Islet of Langerhans (tissue), 1 donor: ENCODE measurements at regions not wholly inside any gene's neighbourhood (a gene's known extent, or its start where the extent isn't known, plus 50 kb on each side); places are given as distances from the start of the nearest gene placed in this dataset.

Source experiments
- FAIRE-seq: peaks from one replicate; lab custom pipeline; 2011; peaks lifted over from hg19 to GRCh38; lab: Jason Lieb, UNC

- FAIRE-seq = no peak
These were observed 454.0 kb upstream of the RBMS3 start for GRCh38 chr3:28826840-28827239.

DNA sequence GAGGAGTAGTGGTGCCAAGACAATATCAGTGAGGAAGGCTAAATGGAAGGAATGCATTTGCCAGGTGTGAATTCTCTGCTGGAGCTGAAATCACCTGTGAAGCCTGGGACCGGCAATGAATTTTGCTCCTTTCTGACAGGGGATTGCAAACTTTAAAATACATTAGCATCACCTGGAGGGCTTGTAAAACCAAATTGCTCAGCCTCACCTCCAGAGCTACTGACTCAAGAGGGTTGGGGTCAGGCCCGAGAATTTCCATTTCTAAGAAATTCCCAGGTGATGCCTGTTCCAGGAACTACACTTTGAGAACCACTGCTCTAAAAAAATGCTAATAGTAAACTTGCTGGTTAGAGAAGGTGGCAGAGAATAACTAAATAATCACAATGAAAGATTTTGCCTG, 445.6 kb upstream of the RBMS3 start:
- FAIRE-seq = no peak

DNA sequence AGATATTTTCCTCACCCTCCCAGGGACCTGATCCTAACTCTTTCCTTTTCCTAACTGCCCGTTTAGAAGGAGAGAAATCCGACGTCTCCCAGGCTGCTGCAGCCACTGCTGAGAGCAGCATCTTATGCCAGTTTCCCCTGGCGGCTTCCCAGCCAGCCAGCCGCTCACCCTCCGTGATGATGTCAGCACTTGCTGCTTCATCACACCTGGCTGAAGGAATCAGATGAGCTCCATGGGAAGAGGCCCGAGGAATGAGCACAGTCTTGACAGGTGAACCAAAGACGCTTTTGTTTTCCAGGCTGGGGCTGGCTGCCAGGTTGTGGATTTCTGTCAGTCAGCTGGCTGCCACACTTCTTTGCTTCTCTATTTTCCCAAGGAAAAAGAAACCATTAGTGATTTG, 445.1 kb upstream of the RBMS3 start:
- FAIRE-seq = no peak

DNA sequence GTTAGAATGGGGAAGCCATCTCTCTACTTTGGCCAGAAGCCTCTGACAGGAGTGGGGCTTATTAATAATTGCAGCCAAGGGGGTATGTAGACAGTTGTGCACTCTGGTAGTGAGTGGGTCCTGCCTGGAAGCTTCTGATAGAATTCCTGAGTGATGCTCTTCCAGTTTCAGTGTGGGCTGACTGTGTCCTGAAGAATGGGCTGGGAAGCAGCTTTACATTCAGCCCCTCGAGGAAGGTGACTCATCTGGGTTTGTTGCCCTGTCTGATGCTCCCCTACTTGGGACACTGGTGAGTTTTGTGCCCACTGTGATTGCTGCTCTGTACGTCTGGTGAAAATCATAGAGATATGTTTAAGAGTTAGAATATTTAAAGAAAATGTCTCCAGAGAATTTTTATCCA, 444.7 kb upstream of the RBMS3 start:
- FAIRE-seq = no peak

- no peak for FAIRE-seq
These were observed 439.9 kb upstream of the RBMS3 start for GRCh38 chr3:28840976-28841376.

DNA sequence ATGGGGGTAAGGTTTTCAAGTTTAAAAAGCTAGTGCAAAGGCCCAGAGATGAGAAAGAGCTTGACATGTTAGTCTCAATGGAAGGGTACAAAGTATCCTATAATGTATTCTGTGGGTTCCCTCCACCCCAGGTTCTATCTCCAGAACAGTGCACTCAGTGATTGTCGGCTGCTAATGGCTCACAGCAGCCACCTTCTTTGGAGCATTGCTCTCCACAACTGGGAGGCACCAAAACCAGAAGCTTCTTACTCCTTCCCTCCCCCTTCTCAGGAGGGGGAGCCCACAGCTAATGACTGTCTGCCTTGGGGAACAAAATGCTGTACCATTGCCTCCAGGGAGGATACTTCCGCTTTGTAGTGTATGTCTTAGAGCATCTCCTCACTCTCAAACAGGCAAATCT, 439.4 kb upstream of the RBMS3 start:
- no peak for FAIRE-seq

DNA sequence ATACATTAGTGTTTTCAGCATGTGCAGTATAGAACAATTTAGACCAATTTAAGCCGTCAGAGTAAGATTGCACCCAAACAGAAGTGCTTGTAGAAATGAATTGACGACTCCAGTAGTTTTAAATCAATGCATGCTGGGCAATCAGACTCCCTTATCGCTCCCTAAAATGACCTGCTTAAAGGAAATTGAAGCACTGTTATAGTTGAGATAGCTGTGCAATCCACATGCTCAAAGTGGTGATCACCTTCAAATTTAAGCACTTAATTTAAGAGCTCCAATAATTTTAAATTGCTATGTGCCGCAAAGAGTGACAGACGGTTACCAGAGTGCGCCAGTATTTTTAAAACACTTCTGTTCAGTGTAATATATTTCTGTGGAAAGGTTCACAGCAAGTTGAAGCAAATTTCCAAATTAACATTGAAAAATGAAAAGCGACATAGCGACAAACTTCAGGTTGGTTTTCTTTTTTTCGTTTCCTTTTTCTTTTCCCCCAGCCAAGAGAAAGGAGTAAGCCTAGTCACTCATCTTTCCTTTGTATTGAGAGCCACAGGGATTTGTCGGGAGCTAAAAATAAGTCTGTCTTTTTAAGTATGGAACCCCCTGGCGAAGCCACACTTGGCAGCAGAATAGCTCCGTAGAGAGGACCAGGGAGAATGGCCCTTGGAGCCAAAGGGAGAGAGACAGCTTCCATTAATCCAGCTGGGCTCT, 436.4 kb upstream of the RBMS3 start:
- FAIRE-seq = no peak

GRCh38 chr3:28845006-28845324, 435.9 kb upstream of the RBMS3 start:
- no peak for FAIRE-seq

GRCh38 chr3:28846971-28847478, 433.8 kb upstream of the RBMS3 start:
- no peak for FAIRE-seq

- FAIRE-seq = no peak
These were observed 433.1 kb upstream of the RBMS3 start for GRCh38 chr3:28847736-28848135.

- FAIRE-seq = no peak
These were observed 430.7 kb upstream of the RBMS3 start for GRCh38 chr3:28850186-28850585.

DNA sequence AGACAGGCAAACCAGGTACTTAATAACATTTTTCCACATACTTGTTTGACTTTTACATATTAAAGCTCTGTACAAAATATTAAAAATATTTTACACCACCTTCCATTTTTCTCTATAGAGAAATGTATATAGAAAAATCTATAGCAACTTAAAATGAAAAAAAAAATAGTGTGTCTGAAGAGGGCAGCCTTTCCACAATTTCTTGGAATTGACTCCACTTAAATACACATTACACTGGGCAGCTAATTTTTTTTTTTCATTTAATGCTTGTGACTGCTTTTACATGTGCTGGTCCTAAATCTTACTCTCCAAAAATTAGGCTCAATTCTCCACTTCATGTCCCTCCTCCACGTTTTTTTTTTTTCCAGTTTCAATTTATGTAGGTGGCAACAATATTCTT, 427.0 kb upstream of the RBMS3 start:
- FAIRE-seq = no peak

GRCh38 chr3:28856796-28857195, 424.1 kb upstream of the RBMS3 start:
- FAIRE-seq = no peak

GRCh38 chr3:28859897-28860296, 421.0 kb upstream of the RBMS3 start:
- no peak for FAIRE-seq

DNA sequence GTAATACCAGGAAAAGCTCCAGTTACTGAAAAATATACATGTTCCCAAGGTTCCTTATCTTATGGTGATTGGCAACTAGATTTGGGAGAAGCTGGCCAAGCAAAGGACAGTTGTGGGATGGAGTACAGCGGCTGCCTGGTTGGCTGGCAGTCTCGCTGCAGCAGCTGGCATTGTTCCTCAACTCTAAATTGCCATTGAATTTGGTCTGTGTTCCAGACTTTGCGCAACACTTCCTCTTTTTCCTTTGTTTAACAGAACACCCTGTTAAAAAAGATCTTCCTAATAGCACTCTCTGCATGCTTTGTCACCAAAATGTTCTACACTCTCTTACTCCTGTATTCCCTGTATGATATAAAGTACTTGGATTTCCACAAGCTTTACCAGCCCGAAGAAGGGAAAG, 420.6 kb upstream of the RBMS3 start:
- no peak for FAIRE-seq

DNA sequence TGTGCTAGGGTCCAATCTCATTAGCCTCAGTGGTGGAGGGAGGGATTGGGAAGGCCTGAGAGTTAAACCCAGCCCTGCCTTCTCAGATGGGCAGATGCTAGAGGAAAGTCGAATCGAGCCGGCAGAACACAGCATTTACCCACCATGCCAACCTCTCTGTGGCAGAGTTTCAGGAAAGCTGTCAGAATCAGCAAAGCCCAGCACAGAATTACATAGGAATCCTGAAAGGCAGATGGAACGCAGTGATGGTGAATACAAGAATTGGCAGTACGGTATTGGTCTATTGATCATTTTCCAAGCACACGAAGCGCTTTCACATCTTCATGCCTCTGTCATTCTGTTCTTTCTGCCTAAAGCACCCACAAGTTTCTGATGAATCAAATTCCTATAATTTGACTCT, 417.7 kb upstream of the RBMS3 start:
- no peak for FAIRE-seq

DNA sequence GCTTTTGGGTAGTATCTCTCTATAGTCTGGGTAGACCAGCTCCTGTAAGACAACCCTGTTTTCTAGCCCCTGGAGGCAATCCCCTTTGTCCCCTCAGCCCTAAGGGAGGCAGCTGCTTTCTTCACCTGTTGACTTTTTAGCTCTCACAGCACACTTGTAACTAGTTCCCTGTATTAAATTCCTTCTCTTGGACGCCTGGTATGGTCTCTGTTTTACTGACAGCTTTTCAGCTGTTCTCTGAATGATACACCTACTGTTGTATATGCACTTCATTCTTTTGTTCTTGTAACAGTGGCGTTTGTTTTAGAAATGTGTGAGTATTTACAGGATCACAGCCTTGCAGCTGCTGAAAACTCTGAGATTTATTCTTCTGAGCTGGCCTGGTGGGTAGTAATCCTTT, 413.0 kb upstream of the RBMS3 start:
- no peak for FAIRE-seq

GRCh38 chr3:28868897-28869296, 412.0 kb upstream of the RBMS3 start:
- no peak for FAIRE-seq

- FAIRE-seq = no peak
These were observed 403.0 kb upstream of the RBMS3 start for GRCh38 chr3:28877912-28878311.

GRCh38 chr3:28890373-28890772, 390.5 kb upstream of the RBMS3 start:
- FAIRE-seq = no peak

- no peak for FAIRE-seq
These were observed 389.4 kb upstream of the RBMS3 start for GRCh38 chr3:28891485-28891884.

- no peak for FAIRE-seq
These were observed 380.6 kb upstream of the RBMS3 start for GRCh38 chr3:28900301-28900700.

DNA sequence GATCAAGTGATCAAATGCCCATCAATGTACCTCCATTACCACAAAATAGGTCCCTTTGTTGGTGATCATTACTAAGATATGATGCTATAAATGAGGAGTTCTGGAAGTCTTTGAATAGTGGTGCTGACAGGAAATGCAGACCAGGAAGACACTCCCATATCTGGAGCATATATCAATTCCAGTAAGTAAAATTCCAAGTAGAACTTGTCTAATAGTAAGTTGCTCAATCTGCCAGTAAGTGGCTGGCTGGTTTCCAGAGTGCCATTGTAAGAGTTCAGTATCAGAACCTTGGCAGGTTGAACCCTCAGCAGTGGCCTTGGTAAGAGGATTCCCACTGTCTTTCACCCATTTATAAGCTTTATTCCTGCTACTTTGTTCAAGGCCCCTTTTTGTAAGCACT, 379.9 kb upstream of the RBMS3 start:
- FAIRE-seq = no peak

DNA sequence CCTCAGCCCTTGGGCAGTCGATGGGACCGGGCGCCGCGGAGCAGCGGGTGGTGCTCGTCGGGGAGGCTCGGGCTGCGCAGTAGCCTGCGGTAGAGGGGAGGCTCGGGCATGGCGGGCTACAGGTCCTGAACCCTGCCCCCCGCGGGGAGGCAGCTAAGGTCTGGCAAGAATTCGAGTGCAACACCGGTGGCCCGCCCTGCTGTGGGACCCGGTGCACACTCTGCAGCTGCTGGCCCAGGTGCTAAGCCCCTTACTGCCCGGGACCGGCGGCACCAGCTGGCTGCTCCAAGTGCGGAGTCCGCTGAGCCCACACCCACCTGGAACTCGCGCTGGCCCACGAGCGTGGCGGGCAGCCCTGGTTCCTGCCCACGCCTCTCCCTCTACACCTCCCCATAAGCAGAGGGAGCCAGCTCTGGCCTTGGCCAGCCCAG, 377.7 kb upstream of the RBMS3 start:
- no peak for FAIRE-seq

- FAIRE-seq = no peak
These were observed 375.1 kb upstream of the RBMS3 start for GRCh38 chr3:28905798-28906197.
